Stimulated activated CD8-positive, alpha-beta memory T cell treated with anti-CD3 and anti-CD28 coated beads, Interleukin-4, amount 100 ng/mL, for 48 hours (primary cell): ENCODE measurements at regions not wholly inside any gene's neighbourhood (a gene's known extent, or its start where the extent isn't known, plus 50 kb on each side); places are given as distances from the start of the nearest gene placed in this dataset.

Experiments used
- DNase-seq: peaks from one replicate; pipeline ENCODE4 v3.0.0-alpha.2; 2020

DNA sequence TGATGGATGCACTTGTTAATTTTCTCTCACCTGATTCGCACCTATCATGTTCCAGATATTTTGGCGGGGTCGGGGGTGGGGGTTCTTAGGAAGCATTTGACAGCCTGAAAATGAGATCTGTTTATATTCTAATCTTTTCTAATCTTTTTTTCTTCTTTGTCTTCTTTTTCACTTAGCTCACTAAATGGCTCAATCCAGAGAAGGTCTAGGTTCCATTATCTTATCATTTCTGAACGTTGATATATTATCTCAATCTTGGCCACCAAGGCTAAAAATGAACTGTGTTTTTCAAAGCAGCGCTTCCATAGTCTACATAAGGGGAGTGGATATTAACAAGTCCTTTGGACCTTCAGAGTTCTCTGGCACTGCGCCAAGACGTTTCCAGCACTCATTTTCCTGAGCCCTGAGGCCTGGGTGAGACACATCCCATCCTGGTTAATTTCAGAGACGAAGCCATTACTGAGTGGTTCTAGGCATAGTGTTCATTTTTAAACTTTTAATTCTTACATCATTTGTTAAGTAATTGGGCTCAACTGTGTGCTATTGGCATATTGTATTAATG is 229.0 kb downstream of the SOX11 start:
- no peak for DNase-seq

DNA sequence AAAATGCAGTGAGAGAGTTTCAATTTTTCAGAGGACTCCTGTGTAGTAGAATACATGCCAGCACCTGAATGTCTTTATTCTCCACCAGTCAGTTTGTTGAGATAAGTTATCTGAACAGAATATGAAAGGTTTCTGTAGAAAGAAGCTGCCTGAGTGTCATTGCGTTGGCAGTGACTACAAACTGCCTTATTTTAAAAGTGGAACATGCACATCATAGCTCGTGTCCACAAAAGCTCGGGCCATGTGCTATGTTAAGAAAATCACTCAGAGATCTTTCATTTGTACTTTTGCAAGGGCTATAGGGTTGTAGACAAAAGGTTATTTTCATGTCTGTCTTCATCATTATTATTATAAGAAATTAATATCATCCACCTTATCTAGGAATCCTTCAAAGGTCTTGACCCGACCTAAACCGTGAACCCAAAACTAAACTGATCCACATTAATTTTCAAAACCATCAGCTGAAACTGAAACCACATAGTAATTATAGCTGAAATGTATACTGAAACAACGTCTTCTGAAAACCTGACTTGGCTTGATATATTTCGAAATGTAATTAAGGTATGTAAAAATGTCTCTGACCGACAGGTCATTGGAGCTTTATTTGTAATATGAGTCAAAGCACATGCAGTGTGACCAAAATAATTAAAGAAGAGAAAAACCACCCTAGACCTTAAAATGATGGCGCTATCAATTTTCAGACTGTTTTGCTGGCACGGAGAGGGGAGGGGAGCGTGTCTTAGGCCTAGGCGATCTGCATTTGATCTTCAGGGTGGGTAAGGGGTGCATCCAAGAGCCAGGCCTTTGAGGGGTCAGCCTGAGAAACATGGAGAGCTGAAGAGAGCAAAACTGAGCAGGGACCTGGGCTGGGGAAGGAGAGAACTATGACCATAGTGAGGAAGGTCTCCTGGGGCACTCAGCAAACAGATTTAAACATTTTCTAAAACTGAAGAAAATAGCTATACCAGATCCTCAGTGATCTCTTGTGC is 232.1 kb downstream of the SOX11 start:
- DNase-seq = no peak

DNA sequence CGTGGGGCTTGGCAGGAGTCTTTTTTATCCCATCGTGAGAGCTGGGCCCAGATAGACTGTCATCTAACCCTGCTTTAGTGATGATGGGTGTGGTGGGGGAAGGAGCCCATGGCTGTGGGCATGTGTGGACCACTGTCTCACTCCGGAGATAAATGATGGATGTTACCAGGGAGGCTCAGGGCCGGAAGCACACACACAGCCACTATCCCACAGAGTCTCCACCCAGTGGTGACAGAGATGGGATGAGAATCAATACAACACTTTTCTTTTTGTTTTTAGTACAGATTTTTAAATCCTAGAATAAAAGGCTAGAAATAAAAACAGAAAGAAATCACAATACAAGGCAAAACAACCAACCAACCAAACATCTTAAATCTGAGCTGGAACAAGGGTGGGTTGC is 233.4 kb downstream of the SOX11 start:
- DNase-seq = no peak

DNA sequence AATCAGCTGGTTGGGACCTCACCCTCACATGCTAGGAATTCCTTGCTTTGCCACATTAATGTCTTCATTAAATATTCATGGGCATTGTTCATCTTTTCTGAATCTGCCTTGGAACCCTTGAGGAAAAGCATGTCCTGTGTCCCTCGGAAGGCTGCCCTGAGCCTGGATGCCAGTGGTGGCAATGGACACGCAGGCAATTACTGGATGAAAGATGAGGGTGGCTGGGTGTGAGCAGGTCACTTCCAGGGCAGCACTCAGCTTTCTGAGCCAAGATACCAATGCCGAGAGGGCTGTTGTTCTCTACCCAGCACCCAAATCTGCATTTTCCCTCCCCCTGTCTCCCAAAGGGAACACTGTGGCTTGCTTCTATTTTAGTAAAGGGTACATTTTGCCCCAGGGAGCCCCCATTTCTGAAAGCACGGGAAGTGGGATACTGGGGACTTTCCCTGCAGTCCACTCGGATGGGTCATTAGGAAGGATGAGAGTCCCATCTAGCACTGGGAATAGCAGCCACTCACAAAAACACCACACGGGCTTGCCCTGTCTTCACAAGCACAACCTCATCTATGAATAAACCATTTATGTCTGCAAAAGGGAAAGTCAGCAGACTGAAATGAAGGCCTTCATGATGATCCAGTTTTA is 234.8 kb downstream of the SOX11 start:
- no peak for DNase-seq

DNA sequence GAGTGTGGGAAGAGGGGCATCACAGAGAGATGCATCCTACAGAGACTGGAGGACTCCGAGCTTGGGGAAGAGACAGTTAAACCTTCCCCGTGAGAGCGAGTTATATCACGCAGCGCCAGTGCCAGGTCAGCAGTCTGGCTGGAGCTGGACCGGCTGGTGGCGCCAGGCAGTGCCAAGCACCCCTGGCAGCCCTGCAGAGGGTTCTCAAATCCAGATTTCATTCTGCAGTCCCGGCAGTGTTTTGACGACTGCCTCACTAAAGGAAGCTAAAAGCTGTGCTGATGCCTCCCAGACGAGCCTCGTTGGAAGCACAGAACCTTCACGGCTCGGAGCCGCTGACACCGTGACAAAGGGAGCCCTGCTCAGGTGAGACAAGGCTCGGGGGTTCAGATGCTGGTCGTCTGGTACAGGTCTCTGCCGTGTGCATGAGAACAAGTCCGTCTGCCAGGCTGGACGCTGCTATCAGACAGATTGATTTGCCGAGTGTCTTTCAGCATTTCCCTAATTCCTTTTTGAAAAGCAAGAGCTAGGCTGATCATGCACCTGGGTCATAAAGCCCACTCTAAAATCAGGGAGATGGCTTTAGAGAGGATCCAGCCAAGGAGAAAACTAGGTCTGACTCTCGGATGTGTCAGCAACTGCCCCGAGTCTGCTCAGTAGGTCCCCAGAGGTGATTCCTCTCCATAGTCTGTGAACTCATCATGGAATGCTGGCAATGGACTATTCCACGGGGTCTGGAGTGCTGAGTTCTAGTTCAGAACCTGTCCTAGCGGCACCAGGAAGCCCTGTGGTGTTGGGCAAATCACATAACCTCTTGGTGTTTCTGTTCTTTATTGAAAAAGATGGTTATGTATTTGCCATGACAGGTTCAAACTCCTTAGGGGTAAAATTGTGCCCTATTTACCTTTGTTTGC is 240.6 kb downstream of the SOX11 start:
- DNase-seq = no peak

DNA sequence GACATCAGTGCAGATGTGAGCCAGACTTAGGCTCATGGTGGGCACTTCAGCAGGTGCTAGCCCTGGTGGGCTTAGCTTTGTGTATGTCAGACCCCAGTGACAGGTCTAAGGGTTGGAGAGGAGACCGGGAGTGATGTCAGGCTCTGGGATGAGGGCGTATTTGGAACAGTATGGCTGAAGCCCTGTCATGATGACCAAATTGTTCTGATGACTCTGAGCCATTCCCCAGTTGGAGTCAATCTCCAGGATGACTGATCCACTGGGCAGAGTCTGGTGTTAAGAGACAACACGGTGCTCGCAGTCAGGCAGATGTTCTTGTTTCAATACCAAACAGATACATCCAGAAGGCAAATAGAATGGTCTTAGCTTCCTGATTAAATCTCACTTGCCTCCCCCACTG is 241.5 kb downstream of the SOX11 start:
- no peak for DNase-seq

DNA sequence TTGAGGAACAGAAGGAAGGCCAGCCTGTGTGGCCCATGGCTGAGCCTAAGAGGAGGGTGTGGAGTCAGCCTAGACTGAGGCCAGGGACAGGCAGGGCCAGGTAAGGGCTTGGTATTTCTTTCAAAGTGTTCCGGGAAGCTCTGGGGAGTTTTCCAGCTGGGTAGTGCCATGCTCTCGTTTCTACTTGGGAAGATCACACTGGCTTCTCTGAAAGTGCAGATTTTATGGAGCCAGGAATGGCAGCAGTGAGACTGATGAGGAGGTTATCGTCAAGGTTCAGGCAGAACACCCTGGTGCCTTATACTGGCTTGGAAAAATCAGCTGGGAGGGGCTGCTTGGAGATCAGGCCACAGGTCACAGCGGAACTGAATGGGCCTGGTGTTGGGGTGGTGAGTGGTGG is 245.1 kb downstream of the SOX11 start:
- no peak for DNase-seq

DNA sequence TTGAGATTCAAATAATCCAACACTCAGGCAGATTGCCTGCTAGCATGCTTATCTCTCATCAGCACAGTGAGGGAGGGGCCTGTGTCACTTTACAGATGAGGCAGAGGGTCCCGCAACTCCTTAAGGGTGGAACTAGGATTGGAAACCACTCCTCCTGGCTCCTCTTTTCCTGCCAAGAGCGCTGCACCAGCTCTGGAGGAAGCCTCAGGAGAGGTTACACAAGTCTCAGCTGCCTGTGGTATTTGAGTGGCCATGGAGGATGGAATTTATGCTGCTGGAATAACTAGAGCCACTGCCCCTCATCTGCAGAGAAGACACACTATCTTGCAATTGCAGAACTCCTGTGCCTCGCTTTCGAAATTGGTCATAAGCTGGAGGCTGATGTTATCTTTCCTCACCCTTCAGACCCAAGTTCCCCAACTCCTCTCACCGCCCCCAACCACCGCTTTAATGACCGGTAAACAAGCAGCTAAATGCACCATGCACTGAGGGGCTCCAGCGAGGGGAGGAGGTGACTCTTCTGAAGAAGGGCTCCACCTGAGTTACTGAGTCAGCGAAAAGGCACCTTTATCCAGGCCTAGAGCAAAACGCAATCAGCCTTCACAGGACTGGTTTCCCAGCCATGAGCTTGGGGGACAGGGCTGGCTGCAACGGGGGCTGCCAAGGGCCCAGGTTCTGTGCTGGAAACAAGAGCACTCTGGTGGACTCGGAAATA is 245.8 kb downstream of the SOX11 start:
- no peak for DNase-seq

DNA sequence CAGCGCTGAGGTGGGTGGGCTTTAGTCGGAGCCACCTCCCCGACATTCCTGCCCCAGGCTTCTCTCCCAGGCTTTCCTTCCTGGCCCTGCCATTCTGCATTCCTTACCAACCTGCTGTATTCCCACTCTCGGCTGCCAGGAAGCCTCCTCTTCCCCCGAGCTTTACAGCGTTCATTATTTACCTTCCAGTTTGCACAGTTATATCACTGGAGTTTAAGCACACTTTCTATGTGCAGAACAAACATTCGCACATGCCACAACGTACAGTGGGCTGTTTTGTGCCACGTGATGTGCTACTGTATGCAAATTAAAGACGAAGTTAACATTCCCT is 246.3 kb downstream of the SOX11 start:
- DNase-seq = no peak

DNA sequence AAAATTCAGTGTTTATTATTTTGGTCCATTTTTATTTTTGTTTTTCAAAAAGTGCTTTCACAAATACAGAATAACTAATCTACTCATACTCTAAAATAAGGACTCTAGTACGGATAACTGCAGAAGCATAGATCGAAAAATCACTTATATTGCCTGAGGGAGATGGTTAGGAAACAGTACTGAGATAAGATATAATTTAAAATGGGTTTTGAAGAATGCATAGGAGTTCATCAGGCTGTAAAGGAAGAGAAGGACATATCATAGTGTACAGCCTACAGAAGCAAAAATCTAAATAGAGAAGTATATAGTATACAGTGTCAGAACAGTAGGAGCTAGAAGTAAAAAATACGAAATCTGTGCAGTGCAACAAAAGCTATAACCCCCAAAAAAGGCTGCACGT is 247.4 kb downstream of the SOX11 start:
- DNase-seq = no peak

DNA sequence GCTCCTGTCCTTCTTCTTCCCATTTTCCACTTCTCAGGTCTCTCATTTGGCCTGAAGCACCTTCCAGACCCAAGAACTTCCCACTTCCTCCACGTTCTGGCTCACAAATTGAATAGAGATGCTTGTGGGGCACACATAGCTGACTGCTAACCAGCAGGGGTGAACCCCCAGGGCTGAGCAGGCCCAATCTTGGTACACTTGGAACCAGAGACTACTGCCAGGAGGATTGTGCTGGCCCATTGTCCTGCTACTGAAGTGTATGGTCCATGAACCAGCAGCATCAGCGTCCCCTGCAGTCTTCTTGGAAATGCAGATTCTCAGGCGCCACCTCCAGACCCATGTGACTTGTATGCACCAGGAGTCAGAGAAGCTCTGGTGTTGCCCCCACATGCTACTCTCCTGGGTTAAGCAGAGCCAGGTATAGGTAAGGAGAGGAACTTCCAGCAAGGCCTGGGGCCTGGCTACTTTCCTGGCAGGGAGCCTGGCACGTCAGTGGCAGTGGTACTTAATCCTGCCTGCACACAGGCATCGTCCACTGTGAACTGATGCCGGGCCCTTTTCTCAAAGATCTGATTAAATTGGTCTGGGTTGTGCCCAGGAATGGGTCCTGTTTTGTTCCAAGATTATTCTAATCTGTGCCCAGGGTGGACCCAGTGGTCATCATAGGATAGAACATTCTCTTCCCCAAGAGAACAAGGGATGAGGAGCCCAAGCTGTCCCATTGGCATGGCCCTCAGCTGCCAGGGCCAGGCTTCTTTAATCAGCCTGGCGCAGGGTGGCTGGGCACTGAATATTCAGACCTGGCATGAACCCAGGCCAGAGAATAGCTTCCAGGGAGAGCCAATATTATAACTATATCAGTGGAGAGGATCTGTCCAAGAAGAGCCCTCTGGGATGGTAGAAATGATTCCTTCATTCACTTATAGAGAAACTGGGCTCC is 248.7 kb downstream of the SOX11 start:
- no peak for DNase-seq

DNA sequence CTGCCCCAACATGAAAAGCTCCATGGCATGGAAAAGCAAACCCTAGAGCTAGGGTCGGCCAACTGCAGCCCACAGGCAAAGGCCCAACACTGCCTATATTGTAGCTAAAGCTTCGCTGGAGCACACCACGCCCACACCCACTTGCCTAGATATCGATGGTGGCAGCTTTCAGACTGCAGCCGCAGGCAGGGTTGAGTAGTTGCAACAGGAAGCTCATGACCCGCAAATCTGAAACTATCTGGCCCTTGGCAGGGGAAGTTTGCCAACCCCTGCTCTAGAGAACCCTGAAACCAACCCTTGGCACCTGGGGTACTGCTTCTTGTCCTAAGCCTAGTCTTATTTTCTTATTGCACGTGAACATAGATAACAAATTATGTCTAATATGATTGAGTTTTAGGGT is 250.0 kb downstream of the SOX11 start:
- no peak for DNase-seq

DNA sequence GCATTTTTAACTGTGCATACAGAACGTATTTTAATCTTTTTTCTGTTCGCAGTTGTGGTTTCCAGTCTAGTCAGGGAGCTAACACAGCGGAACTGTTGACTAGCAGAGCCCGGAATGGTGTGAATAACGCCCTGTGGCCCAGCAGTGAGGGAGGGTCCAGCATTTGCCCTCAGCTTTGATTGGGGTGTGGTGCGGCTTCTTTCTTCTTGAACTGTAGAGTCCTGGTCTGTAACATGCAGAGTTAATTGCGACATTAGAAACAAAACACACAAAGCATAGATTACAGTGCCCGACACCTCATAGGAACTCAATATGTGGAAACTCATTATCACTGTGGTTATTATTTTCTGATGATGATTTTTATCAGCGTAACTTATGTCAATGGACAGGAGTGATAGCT is 253.6 kb downstream of the SOX11 start:
- DNase-seq = no peak

DNA sequence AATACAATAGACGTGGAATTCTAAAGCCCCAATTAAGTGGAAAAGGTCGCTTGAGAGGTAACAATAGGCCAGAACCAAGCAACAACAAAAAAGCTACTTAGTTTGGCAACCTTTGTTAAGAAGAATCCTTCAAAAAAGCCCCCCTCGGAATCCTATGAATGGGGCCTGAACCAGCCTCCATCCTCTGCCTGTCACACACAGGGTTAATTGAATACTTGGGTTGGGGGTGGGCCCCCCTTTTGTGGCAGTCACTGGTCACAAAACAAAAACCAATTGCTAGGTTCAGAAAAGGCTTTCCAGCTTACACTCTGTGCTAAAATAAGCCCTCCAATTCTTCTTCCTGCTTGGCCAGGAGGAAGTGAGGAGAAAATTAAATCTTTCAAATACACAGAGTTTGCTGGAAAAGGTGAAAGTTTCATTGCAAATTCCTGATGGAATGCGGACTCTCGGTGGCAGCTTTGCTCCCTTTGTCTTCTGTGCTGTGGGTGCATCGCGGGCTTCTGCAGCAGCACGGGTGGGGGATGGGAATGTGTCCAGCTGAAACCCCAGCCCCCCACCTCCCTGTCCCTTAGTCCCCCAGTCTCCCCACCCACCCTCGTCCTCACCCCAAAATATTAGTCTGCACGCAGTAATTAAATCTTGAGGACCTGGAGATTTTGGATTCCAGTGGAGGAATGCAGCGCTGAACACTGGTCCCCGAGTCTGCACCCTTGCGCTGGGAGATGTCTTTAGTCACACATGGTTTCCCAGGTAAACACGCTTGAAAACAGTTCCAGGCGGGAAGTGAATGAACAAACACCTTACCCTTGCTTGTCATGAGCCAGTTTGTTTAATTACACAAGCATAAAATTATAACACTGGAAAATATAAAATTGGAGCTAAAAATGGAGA is 254.3 kb downstream of the SOX11 start:
- DNase-seq = no peak

DNA sequence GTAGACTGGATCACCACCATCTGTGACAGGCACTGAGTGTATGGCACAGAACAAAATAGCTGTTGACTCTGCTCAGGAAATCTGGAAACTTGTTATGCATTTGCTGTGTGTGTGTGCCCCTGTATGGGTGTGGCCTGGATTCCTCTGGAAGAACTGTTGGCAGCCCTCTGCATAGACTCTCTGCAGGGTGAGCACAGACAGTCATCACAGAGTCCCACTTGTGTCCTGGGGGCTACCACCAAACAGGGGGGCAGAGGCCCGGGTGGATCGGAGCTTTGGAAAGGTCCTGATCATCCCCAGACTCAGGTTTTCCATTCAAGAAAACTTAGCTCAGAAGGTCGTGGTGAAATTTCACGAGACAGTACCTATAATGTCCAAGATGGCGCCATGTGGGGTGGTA is 258.6 kb downstream of the SOX11 start:
- no peak for DNase-seq

DNA sequence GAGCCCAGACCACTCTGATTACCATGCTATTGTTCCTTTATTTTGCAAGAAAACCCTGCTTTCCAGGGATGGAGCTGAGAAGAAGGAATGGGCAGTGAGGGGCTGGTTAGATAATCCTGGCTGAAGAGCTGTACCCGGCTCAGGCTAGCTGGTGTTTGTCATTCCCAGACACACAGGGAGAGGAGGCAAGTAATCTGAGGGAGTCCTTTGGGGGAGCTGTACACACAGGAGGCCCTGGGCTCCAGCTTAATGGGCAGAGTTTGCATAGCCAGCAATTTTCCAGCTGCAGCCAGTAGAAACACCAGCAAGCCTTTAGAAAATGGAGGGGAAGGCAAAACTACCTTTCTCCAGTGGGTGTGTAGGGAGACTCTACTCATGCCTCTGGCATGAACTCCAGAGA is 259.3 kb downstream of the SOX11 start:
- DNase-seq = no peak

DNA sequence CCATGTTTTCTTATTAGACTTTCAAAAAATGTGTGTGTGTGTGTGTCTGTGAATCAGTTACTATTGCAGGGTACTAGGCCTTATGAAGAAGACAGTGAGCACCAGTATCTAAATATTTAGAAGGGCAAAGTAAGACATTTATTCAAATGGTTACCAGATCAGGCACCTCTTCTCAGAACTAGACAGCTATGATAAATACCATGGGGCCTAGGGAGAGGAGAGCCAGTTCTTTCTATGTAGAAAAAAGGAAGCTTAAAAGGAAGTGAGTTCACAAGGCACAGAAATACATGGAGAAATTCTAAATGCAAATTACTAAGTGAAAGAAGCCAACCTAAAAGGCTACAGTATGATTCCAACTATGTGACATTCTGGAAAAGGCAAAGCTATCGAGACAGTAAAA is 261.3 kb downstream of the SOX11 start:
- no peak for DNase-seq

DNA sequence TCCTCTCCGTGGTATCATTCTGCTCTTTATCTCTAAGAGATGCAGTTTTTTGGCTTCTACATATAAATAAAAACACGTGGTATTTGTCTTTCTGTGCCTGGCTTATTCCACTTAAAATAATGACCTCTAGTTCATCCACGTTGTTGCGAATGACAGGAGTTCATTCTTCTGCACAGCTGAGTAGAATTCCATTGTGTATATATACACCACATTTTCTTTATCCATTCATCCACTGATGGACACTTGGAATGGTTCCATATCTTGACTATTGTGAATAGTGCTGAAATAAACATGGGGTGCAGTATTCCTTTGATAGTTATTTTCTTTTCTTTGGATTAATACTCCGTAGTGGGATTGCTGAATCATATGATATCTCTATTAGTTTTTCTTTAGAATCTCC is 262.3 kb downstream of the SOX11 start:
- no peak for DNase-seq

DNA sequence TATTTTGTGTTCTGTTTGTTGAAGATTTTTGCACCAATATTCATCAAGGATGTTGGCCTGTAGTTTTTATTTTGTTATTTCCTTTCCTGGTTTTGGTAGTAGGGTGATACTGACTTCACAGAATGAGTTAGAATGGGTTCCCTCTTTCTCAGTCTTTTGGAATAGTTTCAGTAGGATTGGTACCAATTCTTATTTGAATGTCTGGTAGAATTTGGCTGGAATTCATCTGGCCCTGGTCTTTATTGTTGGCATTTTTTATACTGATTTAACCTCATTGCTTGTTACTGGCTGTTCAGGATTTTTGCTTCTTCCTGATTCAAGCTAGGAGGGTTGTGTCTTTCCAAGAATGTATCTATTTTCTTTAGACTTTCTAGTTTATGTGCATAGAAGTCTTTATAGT is 263.7 kb downstream of the SOX11 start:
- DNase-seq = no peak
